Sigmoid colon (tissue), 6 donors: ENCODE measurements at regions not wholly inside any gene's neighbourhood (a gene's known extent, or its start where the extent isn't known, plus 50 kb on each side); places are given as distances from the start of the nearest gene placed in this dataset.

Experiments
- DNase-seq: peaks from one replicate; pipeline ENCODE4 v3.0.0-alpha.2; 2019
- H3K27ac ChIP-seq, 4 donors: fragments of 200-600 bp; sonication (generic); one replicate each; pipeline ENCODE4 v1.5.1; 2016 to 2019; ENCODE audit warnings: mild to moderate bottlenecking in 1 of 4
- H3K27me3 ChIP-seq, 3 donors: fragments of 200-600 bp; sonication (generic); one replicate each; pipeline ENCODE4 v1.5.1; 2019; ENCODE audit warnings: mild to moderate bottlenecking in 1 of 3
- H3K36me3 ChIP-seq, 4 donors: fragments of 200-600 bp; sonication (generic); one replicate each; pipeline ENCODE4 v1.5.1; 2016 to 2019
- H3K4me1 ChIP-seq, 4 donors: fragments of 200-600 bp; sonication (generic); one replicate each; pipeline ENCODE4 v1.5.1; 2017 to 2019
- H3K4me3 ChIP-seq, 4 donors: fragments of 200-600 bp; sonication (generic); one replicate each; pipeline ENCODE4 v1.5.1; 2017 to 2019; ENCODE audit warnings: mild to moderate bottlenecking in 2 of 4, moderate library complexity in 1 of 4
- H3K9me3 ChIP-seq, 4 donors: fragments of 200-600 bp in 3 of 4; sonication (generic) in 3 of 4; one replicate each; pipeline versions ENCODE4 v1.5.1 to v1.6.1; 2013 to 2019
- CTCF ChIP-seq, 4 experiments: fragments of 450-650 bp in 3 of 4; fragments of 200-600 bp in 1 of 4; IDR thresholded peaks; one replicate each; pipeline ENCODE4 v1.5.1; 2016 to 2019; ENCODE audit warnings: antibody characterized with exemption in 4 of 4, mild to moderate bottlenecking in 3 of 4, moderate library complexity in 2 of 4
- EP300 ChIP-seq, 4 donors: sonication (generic); formaldehyde crosslinking; IDR thresholded peaks; one replicate each; pipeline ENCODE4 v1.6.1; 2017; ENCODE audit warnings: antibody characterized with exemption in 4 of 4
- POLR2A ChIP-seq, 2 donors: fragments of 450-650 bp; IDR thresholded peaks; one replicate each; pipeline ENCODE4 v1.6.1; 2016; ENCODE audit warnings: antibody characterized with exemption in 2 of 2, mild to moderate bottlenecking in 2 of 2, moderate library complexity in 2 of 2
- POLR2AphosphoS5 ChIP-seq, 4 donors: sonication (generic); formaldehyde crosslinking; IDR thresholded peaks; one replicate each; pipeline ENCODE4 v1.6.1; 2017; ENCODE audit warnings: antibody characterized with exemption in 4 of 4
- WGBS, 2 donors: extraction: QIAGEN DNeasy Blood & Tissue Kit; methylation state at CpG; one replicate each; pipeline ENCODE4 v1.1.7; 2013; 5-methylcytosine and 5-hydroxymethylcytosine counted together
- intact Hi-C: fragments of 100-400 bp; cut with DNase I; formaldehyde crosslinking; loops from one replicate; pipeline ENCODE4 v1.15.1; 2023
- donor health status: healthy with polysubstance abuse.
- donor health status: healthy.

DNA sequence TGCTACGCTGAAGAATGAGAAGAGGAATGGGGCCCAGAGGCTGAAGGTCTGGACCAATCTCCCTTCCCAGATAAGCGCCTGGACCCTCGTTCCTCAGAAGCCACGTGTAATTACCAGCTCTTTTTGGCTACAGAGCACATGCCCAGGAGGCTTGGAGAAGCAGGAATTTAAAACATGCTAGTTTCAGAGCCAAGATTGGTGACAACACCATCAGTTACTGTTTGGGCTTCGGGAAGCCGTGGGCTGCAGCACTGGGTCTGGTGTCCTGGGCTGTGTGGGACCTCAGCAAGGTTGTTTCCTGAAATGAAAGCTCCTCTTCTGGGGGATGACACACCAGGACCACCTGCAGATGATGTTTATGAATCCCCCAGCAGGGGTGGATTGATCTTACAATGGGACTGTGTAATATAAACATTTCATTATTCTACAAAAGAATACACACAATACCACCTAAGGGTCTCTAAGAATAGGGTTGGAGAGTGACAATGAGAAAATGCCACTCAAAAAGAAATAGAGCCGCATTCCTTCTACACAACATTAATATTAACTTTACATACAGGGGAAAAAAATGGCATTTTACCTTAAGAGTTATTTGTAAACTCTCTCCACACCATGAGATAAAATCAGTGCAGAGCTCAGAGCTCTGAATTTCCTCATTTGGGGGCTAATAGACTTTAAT, 207.8 kb upstream of the FOXQ1 start:
- Histone ChIP-seq H3K27me3 (no peaks in the 10 kb centered on the region), H3K4me3 (no peak overlapping the region), H3K36me3 (no peaks in the 10 kb centered on the region), H3K27ac (no peak overlapping the region), H3K9me3 (no peaks in the 10 kb centered on the region), H3K4me1 (peaks cover 0 to 3% (median 1%) of the 10 kb centered on the region in 4 donors)
- 77 to 86% methylated on average over 7 of the region's 7 CpGs for WGBS, 2 donors
- TF ChIP-seq POLR2AphosphoS5 (IDR thresholded peaks at IDR 0.05), result no peak
- TF ChIP-seq CTCF (IDR thresholded peaks at IDR 0.05), result no peak
- no peak for TF ChIP-seq EP300 (IDR thresholded peaks at IDR 0.05)
- no peak for TF ChIP-seq POLR2A (IDR thresholded peaks at IDR 0.05)
- intact Hi-C loops, result no loop called here
- DNase-seq, result no peak

- intact Hi-C loops, result no loop called here
- H3K4me3 ChIP-seq, result no peak overlapping the region
- no peak overlapping the region for H3K27ac ChIP-seq
- H3K36me3 ChIP-seq, result no peaks in the 10 kb centered on the region
- DNase-seq, result no peak
- H3K4me1 ChIP-seq, result peaks cover 0 to 3% (median 1%) of the 10 kb centered on the region in 4 donors
- no peak for TF ChIP-seq POLR2A (IDR thresholded peaks at IDR 0.05)
- TF ChIP-seq EP300 (IDR thresholded peaks at IDR 0.05), result no peak
- no peak for TF ChIP-seq POLR2AphosphoS5 (IDR thresholded peaks at IDR 0.05)
- no peak for TF ChIP-seq CTCF (IDR thresholded peaks at IDR 0.05)
- no peaks in the 10 kb centered on the region for H3K9me3 ChIP-seq
- no peaks in the 10 kb centered on the region for H3K27me3 ChIP-seq
- 85 to 89% methylated on average over 8 of the region's 8 CpGs for WGBS, 2 donors
Measured at GRCh38 chr6:1103021-1103420, 208.9 kb upstream of the FOXQ1 start.

GRCh38 chr6:1100269-1100668, 211.6 kb upstream of the FOXQ1 start:
- 85 to 90% methylated on average over 8 of the region's 8 CpGs for WGBS, 2 donors
- intact Hi-C loops, result no loop called here

DNA sequence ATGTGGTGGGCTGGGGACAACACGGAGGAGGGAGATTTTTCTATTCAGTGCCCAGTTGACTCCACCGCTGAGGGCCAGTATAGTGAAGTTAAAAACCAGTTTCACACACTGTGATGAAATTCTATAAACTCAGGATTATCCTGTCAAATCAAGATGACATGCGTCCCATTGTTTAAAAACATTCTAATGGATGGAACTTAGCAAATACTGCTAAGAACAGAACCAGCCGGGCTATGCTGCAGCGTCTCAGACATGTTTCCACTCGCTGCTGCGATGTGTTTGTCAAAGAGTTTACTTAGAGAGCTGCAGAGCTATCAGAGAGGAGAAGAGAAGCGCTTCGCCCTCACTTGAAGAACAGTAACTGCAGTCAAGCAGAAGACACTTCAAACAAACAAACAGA, 212.6 kb upstream of the FOXQ1 start:
- TF ChIP-seq EP300 (IDR thresholded peaks at IDR 0.05), result no peak
- no peak for TF ChIP-seq CTCF (IDR thresholded peaks at IDR 0.05)
- TF ChIP-seq POLR2AphosphoS5 (IDR thresholded peaks at IDR 0.05), result no peak
- TF ChIP-seq POLR2A (IDR thresholded peaks at IDR 0.05), result no peak
- intact Hi-C loops, result no loop called here
- Histone ChIP-seq H3K9me3 (no peaks in the 10 kb centered on the region), H3K27me3 (no peaks in the 10 kb centered on the region), H3K36me3 (no peaks in the 10 kb centered on the region), H3K4me3 (no peak overlapping the region), H3K27ac (peak overlapping the region in 1 of 4 donors; percentile 10), H3K4me1 (peaks cover 0 to 3% (median 2%) of the 10 kb centered on the region in 4 donors)
- no peak for DNase-seq
- 79 to 85% methylated on average over 9 of the region's 9 CpGs for WGBS, 2 donors

More at GRCh38 chr6:1100269-1100668, 211.6 kb upstream of the FOXQ1 start:
- Histone ChIP-seq H3K36me3 (no peaks in the 10 kb centered on the region), H3K4me1 (peaks cover 0 to 3% (median 1%) of the 10 kb centered on the region in 4 donors), H3K27me3 (no peaks in the 10 kb centered on the region), H3K27ac (no peak overlapping the region), H3K4me3 (no peak overlapping the region), H3K9me3 (no peaks in the 10 kb centered on the region)
- TF ChIP-seq EP300 (IDR thresholded peaks at IDR 0.05) (no peak), POLR2AphosphoS5 (IDR thresholded peaks at IDR 0.05) (no peak), POLR2A (IDR thresholded peaks at IDR 0.05) (no peak), CTCF (IDR thresholded peaks at IDR 0.05) (no peak)
- DNase-seq, result no peak
